Right hindlimb (tissue), 1 donor: ENCODE measurements at regions not wholly inside any gene's neighbourhood (a gene's known extent, or its start where the extent isn't known, plus 50 kb on each side); places are given as distances from the start of the nearest gene placed in this dataset.

Experiments
- DNase-seq: peaks from one replicate; pipeline ENCODE4 v3.0.0-alpha.2; 2018

- DNase-seq = no peak
These were observed 367.5 kb downstream of the DEPDC1B start for GRCh38 chr5:60332244-60333004.

GRCh38 chr5:60330236-60330635 is 369.7 kb downstream of the DEPDC1B start:
- DNase-seq = no peak

GRCh38 chr5:60325870-60326269 is 374.1 kb downstream of the DEPDC1B start:
- DNase-seq = no peak

- DNase-seq = no peak
These were observed 376.4 kb downstream of the DEPDC1B start for GRCh38 chr5:60323596-60323995.

- no peak for DNase-seq
These were observed 387.9 kb downstream of the DEPDC1B start for GRCh38 chr5:60312098-60312497.

- no peak for DNase-seq
These were observed 400.0 kb downstream of the DEPDC1B start for GRCh38 chr5:60299944-60300343.

GRCh38 chr5:60297658-60298057 is 402.3 kb downstream of the DEPDC1B start:
- no peak for DNase-seq

GRCh38 chr5:60295423-60295822 is 401.9 kb upstream of the PDE4D start:
- no peak for DNase-seq

GRCh38 chr5:60293518-60293917 is 400.0 kb upstream of the PDE4D start:
- DNase-seq = no peak

GRCh38 chr5:60287174-60287771 is 393.7 kb upstream of the PDE4D start:
- DNase-seq = no peak

- no peak for DNase-seq
These were observed 392.4 kb upstream of the PDE4D start for GRCh38 chr5:60285910-60286309.

GRCh38 chr5:60280943-60281342 is 387.4 kb upstream of the PDE4D start:
- DNase-seq = no peak

GRCh38 chr5:60277941-60278340 is 384.4 kb upstream of the PDE4D start:
- no peak for DNase-seq

GRCh38 chr5:60274747-60275146 is 381.2 kb upstream of the PDE4D start:
- no peak for DNase-seq

- no peak for DNase-seq
These were observed 378.0 kb upstream of the PDE4D start for GRCh38 chr5:60271517-60271916.

GRCh38 chr5:60267907-60268306 is 374.4 kb upstream of the PDE4D start:
- no peak for DNase-seq

GRCh38 chr5:60263346-60263745 is 369.8 kb upstream of the PDE4D start:
- no peak for DNase-seq

GRCh38 chr5:60262576-60263295 is 369.2 kb upstream of the PDE4D start:
- no peak for DNase-seq

GRCh38 chr5:60261732-60262131 is 368.2 kb upstream of the PDE4D start:
- DNase-seq = no peak

- DNase-seq = no peak
These were observed 367.1 kb upstream of the PDE4D start for GRCh38 chr5:60260658-60261057.

- DNase-seq = no peak
These were observed 366.2 kb upstream of the PDE4D start for GRCh38 chr5:60259730-60260129.

GRCh38 chr5:60257596-60258271 is 364.2 kb upstream of the PDE4D start:
- no peak for DNase-seq

- no peak for DNase-seq
These were observed 363.0 kb upstream of the PDE4D start for GRCh38 chr5:60256546-60256945.

GRCh38 chr5:60248901-60249300 is 355.4 kb upstream of the PDE4D start:
- peak; percentile 18 for DNase-seq
